ENCODE measurements at regions not wholly inside any gene's neighbourhood (a gene's known extent, or its start where the extent isn't known, plus 50 kb on each side); places are given as distances from the start of the nearest gene placed in this dataset.

GRCh38 chr6:4324746-4325145, 189.4 kb upstream of the ECI2 start:
- TF ChIP-seq EZH2 (IDR thresholded peaks at IDR 0.05; ENCODE audit: borderline replicate concordance, low read length), result no peak
- TF ChIP-seq, protein P1, sequence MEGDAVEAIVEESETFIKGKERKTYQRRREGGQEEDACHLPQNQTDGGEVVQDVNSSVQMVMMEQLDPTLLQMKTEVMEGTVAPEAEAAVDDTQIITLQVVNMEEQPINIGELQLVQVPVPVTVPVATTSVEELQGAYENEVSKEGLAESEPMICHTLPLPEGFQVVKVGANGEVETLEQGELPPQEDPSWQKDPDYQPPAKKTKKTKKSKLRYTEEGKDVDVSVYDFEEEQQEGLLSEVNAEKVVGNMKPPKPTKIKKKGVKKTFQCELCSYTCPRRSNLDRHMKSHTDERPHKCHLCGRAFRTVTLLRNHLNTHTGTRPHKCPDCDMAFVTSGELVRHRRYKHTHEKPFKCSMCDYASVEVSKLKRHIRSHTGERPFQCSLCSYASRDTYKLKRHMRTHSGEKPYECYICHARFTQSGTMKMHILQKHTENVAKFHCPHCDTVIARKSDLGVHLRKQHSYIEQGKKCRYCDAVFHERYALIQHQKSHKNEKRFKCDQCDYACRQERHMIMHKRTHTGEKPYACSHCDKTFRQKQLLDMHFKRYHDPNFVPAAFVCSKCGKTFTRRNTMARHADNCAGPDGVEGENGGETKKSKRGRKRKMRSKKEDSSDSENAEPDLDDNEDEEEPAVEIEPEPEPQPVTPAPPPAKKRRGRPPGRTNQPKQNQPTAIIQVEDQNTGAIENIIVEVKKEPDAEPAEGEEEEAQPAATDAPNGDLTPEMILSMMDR (conservative IDR thresholded peaks at IDR 0.05 in 1 of 2, IDR thresholded peaks at IDR 0.05 in 1 of 2; ENCODE audit: extremely low read depth in 1 of 2, insufficient read depth in 1 of 2, low read depth in 1 of 2, low read length in 2 of 2), result no peak
